ENCODE measurements at regions not wholly inside any gene's neighbourhood (a gene's known extent, or its start where the extent isn't known, plus 50 kb on each side); places are given as distances from the start of the nearest gene placed in this dataset.

GRCh38 chr18:24725644-24726415 is 265.4 kb downstream of the HRH4 start:
- TF ChIP-seq ZFP3 (CRISPR knock-in tag; IDR thresholded peaks at IDR 0.05): no peak
- TF ChIP-seq ZFP30 (CRISPR knock-in tag; IDR thresholded peaks at IDR 0.05): no peak
- no peak for TF ChIP-seq ARNTL (CRISPR knock-in tag; IDR thresholded peaks at IDR 0.05; ENCODE audit: borderline replicate concordance, low read depth)
- TF ChIP-seq ISL1 (CRISPR knock-in tag; IDR thresholded peaks at IDR 0.05): no peak
- no peak for TF ChIP-seq GLIS3 (CRISPR knock-in tag; IDR thresholded peaks at IDR 0.05)
- no peak for TF ChIP-seq RARB (CRISPR knock-in tag; IDR thresholded peaks at IDR 0.05)
- TF ChIP-seq CREB5 (CRISPR knock-in tag; IDR thresholded peaks at IDR 0.05; ENCODE audit: low read depth): no peak
- no peak for TF ChIP-seq POU6F1 (CRISPR knock-in tag; IDR thresholded peaks at IDR 0.05; ENCODE audit: borderline replicate concordance, low read depth)
- TF ChIP-seq PATZ1 (CRISPR knock-in tag; IDR thresholded peaks at IDR 0.05; ENCODE audit: borderline replicate concordance): no peak
- no peak for TF ChIP-seq PPARA (CRISPR knock-in tag; IDR thresholded peaks at IDR 0.05; ENCODE audit: borderline replicate concordance)
- TF ChIP-seq TOX (CRISPR knock-in tag; IDR thresholded peaks at IDR 0.05; ENCODE audit: borderline replicate concordance): no peak
- no peak for TF ChIP-seq ZNF8 (CRISPR knock-in tag; IDR thresholded peaks at IDR 0.05)
- TF ChIP-seq OSR1 (CRISPR knock-in tag; IDR thresholded peaks at IDR 0.05): no peak
- TF ChIP-seq ZNF565 (CRISPR knock-in tag; conservative IDR thresholded peaks at IDR 0.05; ENCODE audit: low read depth): no peak

Measured in SK-N-SH treated with all-trans-retinoic acid at 6 μM for 48 hours (cell line).